Smooth muscle cell (in vitro differentiated cells): ENCODE measurements at regions not wholly inside any gene's neighbourhood (a gene's known extent, or its start where the extent isn't known, plus 50 kb on each side); places are given as distances from the start of the nearest gene placed in this dataset.

Source experiments
- DNase-seq: peaks from one replicate; lab custom pipeline; 2025; ENCODE audit not compliant: unreplicated experiment; lab: John Stamatoyannopoulos, UW
- H2AFZ ChIP-seq: fragments of 200-600 bp; sonication (generic); 2 replicates; pipeline ENCODE4 v1.6.0; 2016; ENCODE audit warnings: antibody characterized with exemption, low read depth, mild to moderate bottlenecking
- H3F3A ChIP-seq: fragments of 200-600 bp; sonication (generic); 2 replicates; pipeline ENCODE4 v1.6.0; 2017; ENCODE audit warnings: antibody characterized with exemption, low read depth
- H3K27ac ChIP-seq: fragments of 200-600 bp; sonication (generic); 2 replicates; pipeline ENCODE4 v1.5.1; 2016; ENCODE audit warnings: low read depth, mild to moderate bottlenecking
- H3K27me3 ChIP-seq: fragments of 200-600 bp; sonication (generic); 2 replicates; pipeline ENCODE4 v1.6.1; 2016; ENCODE audit warnings: low read depth, mild to moderate bottlenecking
- H3K36me3 ChIP-seq: fragments of 200-600 bp; sonication (generic); 2 replicates; pipeline ENCODE4 v1.5.1; 2016; ENCODE audit warnings: low read depth
- H3K4me1 ChIP-seq: fragments of 200-600 bp; sonication (generic); 2 replicates; pipeline ENCODE4 v1.5.1; 2016; ENCODE audit warnings: low read depth
- H3K4me2 ChIP-seq: fragments of 200-600 bp; sonication (generic); 2 replicates; pipeline ENCODE4 v1.6.0; 2016; ENCODE audit warnings: mild to moderate bottlenecking
- H3K4me3 ChIP-seq: fragments of 200-600 bp; sonication (generic); 2 replicates; pipeline ENCODE4 v1.5.1; 2016; ENCODE audit warnings: mild to moderate bottlenecking
- H3K79me2 ChIP-seq: fragments of 200-600 bp; sonication (generic); 2 replicates; pipeline ENCODE4 v1.6.0; 2016; ENCODE audit warnings: low read depth, mild to moderate bottlenecking
- H3K9ac ChIP-seq: fragments of 200-600 bp; sonication (generic); 2 replicates; pipeline ENCODE4 v1.6.0; 2016; ENCODE audit warnings: low read depth
- H3K9me3 ChIP-seq: fragments of 200-600 bp; sonication (generic); replicated peaks from 2 replicates; pipeline ENCODE4 v1.5.1; 2016; ENCODE audit warnings: low read depth
- H4K20me1 ChIP-seq: fragments of 200-600 bp; sonication (generic); 2 replicates; pipeline ENCODE4 v1.6.0; 2016; ENCODE audit warnings: low read depth
- CTCF ChIP-seq: fragments of 200-600 bp; sonication (generic); IDR thresholded peaks from 2 replicates; pipeline ENCODE4 v1.5.1; 2017; ENCODE audit warnings: borderline replicate concordance, mild to moderate bottlenecking, antibody characterized with exemption; ENCODE audit not compliant: insufficient read depth, poor library complexity, severe bottlenecking
- WGBS: methylation state at CpG from one replicate; pipeline ENCODE4 v1.1.7; 2016; ENCODE audit warnings: low lambda C conversion rate; 5-methylcytosine and 5-hydroxymethylcytosine counted together

- Histone ChIP-seq H4K20me1 (no peaks in the 10 kb centered on the region), H3K4me1 (peaks cover 3% of the 10 kb centered on the region), H3K27ac (no peak overlapping the region), H3K27me3 (peaks cover 32% of the 10 kb centered on the region), H2AFZ (no peak overlapping the region), H3K36me3 (no peaks in the 10 kb centered on the region), H3K79me2 (no peaks in the 10 kb centered on the region), H3K9ac (no peak overlapping the region), H3F3A (no peaks in the 10 kb centered on the region), H3K4me3 (no peak overlapping the region), H3K9me3 (no peaks in the 10 kb centered on the region), H3K4me2 (no peak overlapping the region)
- TF ChIP-seq CTCF: no peak
- DNase-seq: no peak
- 78% methylated on average over 5 of the region's 5 CpGs for WGBS
Observed at GRCh38 chr9:84187090-84187489, 153.5 kb downstream of the SLC28A3 start.

- Histone ChIP-seq H3K9ac (no peak overlapping the region), H3K27me3 (peaks cover 48% of the 10 kb centered on the region), H3K9me3 (no peaks in the 10 kb centered on the region), H3F3A (no peaks in the 10 kb centered on the region), H3K79me2 (no peaks in the 10 kb centered on the region), H2AFZ (no peak overlapping the region), H3K4me1 (no peaks in the 10 kb centered on the region), H3K4me2 (no peak overlapping the region), H3K27ac (no peak overlapping the region), H4K20me1 (no peaks in the 10 kb centered on the region), H3K36me3 (no peaks in the 10 kb centered on the region), H3K4me3 (no peak overlapping the region)
- no peak for DNase-seq
- 79% methylated on average over 7 of the region's 7 CpGs for WGBS
- TF ChIP-seq CTCF: no peak
Observed at GRCh38 chr9:84189904-84190303, 150.7 kb downstream of the SLC28A3 start.

GRCh38 chr9:84190411-84190810, 150.1 kb downstream of the SLC28A3 start:
- H3K4me2 ChIP-seq: no peak overlapping the region
- H4K20me1 ChIP-seq: no peaks in the 10 kb centered on the region
- no peak for DNase-seq
- TF ChIP-seq CTCF: no peak
- H3K27ac ChIP-seq: no peak overlapping the region
- H3K9ac ChIP-seq: no peak overlapping the region
- WGBS: 89% methylated on average over 2 of the region's 2 CpGs
- H3K27me3 ChIP-seq: peaks cover 45% of the 10 kb centered on the region
- no peaks in the 10 kb centered on the region for H3K9me3 ChIP-seq
- no peak overlapping the region for H2AFZ ChIP-seq
- no peaks in the 10 kb centered on the region for H3K36me3 ChIP-seq
- no peaks in the 10 kb centered on the region for H3K4me1 ChIP-seq
- no peaks in the 10 kb centered on the region for H3K79me2 ChIP-seq
- H3K4me3 ChIP-seq: no peak overlapping the region
- H3F3A ChIP-seq: no peaks in the 10 kb centered on the region

- no peak overlapping the region for H2AFZ ChIP-seq
- WGBS: 87% methylated on average over 9 of the region's 9 CpGs
- no peaks in the 10 kb centered on the region for H3K36me3 ChIP-seq
Observed at GRCh38 chr9:84206801-84207370, 133.7 kb downstream of the SLC28A3 start.

More at GRCh38 chr9:84206801-84207370, 133.7 kb downstream of the SLC28A3 start:
- H4K20me1 ChIP-seq: no peaks in the 10 kb centered on the region
- H3K27ac ChIP-seq: no peak overlapping the region
- H3K4me1 ChIP-seq: no peaks in the 10 kb centered on the region
- H3K4me2 ChIP-seq: no peak overlapping the region
- peaks cover 39% of the 10 kb centered on the region for H3K27me3 ChIP-seq
- no peaks in the 10 kb centered on the region for H3F3A ChIP-seq
- no peak overlapping the region for H3K4me3 ChIP-seq
- no peak for DNase-seq
- H3K9me3 ChIP-seq: no peaks in the 10 kb centered on the region
- no peak overlapping the region for H3K9ac ChIP-seq
- H3K79me2 ChIP-seq: no peaks in the 10 kb centered on the region
- no peak for TF ChIP-seq CTCF
